HG03460 (cell line): ENCODE measurements at regions not wholly inside any gene's neighbourhood (a gene's known extent, or its start where the extent isn't known, plus 50 kb on each side); places are given as distances from the start of the nearest gene placed in this dataset.

Experiments
- ATAC-seq: cut with Tn5 transposase; IDR thresholded peaks from one replicate; pipeline ENCODE4 v1.9.1; 2021; ENCODE audit not compliant: unreplicated experiment

DNA sequence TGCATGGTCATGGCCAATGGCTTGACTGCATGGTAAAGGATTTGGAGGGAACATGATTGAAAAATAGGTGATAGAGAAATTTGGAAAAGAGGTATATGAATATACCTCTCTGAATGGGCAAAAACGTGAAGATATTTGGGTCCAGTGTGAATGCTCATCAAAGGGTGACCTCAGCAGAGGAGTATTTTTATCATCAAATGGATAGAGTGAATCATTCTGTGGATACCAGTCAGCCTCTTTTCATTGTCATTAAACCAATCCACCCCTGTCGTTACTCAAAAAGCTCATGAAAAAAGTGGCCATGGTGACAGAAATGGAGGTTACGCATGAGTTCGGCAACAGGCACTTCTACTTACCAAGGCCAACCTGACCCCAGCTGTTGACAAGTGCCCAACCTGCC, 1074.7 kb downstream of the TSN start:
- ATAC-seq = no peak

GRCh38 chr2:122831649-122832048, 1076.2 kb downstream of the TSN start:
- ATAC-seq = no peak

DNA sequence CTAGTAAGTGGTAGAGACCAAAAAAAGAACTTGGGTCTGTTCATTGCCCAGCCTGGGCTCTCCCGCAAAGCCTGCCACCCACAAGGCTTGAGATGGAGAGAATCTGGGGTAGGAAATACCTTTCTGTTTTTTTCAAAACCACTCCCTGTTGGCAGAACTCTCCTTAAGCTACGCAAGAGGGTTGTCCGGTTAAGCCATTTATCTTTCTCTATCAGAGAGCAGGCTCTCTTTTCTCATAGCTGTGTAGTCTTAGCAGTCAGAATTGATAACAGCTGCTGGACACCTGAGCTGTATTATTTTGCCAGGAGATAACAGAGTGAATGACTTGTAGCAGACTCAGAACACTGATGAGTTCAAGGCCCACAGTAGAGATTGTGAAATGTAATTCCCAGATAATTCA, 1088.1 kb downstream of the TSN start:
- no peak for ATAC-seq

DNA sequence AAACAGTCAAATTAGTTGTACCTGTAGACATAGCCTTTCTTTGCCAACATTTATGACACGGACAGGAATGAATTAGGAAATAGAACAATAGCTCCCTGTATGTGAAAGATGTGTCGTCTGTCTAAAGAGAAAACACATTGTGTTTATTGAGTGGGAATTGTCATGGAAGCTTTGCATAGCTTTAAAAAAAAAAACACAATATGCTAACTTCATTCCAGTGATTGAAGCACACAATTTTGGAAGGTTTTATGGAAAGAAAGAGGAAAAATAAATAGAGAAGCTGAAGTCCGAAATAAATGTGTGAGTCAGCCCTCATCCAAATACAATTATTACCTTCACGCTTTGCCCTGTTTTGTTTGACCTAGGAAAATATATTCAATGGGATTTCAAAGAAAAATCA, 1095.7 kb downstream of the TSN start:
- no peak for ATAC-seq

DNA sequence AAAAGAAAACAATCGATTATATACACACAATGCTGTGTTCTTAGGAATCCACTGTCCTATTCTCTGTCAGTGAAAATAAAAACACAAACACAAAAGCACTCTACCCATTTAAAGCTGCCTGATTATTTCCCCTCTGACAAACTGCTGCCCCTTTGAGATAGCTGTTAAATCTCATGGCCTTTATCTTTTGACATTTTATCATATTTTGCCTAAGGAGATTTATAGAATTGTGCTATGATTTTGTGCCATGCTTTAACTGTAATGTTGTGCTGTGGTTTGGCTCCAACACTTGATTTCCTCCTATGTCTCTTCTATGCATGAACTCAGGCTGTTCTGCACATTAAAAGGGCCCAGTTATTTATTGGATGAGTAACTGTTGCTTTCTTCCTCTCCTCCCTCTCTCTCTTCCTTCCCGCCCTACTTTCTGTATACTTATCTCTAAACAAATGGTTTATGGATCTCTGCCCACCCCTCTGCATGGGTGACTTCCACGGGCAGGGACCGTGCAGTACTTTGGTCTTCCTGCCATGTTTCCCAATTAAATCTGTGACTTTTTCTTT, 1096.6 kb downstream of the TSN start:
- ATAC-seq = no peak

- no peak for ATAC-seq
Measured at GRCh38 chr2:122856696-122857095, 1101.2 kb downstream of the TSN start.

DNA sequence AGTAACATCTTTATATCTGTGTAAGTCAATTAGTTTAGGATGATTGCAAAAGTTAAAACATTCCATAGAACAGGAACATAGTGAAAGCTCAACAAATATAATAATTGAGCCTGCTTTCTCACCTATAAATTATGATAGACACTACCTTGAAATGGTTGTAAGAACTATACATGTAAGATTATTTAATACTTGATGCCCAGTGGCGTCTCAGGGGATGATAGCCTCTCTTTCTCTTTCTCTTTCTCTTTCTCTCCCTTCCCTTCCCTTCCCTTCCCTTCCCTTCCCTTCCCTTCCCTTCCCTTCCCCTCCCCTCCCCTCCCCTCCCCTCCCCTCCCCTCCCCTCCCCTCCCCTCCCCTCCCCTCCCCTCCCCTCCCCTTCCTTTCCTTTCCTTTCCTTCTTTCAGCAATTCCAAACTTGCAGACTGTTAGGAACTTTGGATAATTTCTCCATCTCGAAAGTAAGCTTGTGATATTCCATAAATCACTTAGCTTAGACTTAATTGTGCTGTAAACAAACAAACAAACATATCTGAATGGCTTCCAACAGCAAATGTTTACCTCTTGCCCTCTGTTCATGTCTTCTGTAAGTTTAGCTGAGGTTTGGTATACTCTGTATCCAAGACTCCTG, 1102.7 kb downstream of the TSN start:
- no peak for ATAC-seq

DNA sequence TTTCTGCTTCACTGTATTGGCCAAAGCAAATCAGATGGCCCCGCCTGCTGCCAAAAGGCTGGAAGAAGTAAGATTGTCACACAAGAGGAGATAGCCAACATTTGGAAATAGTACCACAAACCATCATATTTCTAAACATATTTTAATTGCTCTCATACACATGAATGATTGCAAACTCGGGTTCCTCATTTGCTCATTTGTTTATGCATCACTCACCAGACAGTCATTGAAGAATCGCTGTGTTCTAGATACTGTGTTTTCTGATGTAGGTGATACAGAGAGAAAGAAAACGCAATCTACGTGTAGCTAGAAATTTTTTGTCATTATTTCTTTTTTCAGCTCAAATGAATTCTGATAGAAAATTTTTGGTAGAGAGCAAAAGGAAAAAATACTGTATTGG, 1103.4 kb downstream of the TSN start:
- no peak for ATAC-seq

- no peak for ATAC-seq
Measured at GRCh38 chr2:122859260-122859659, 1103.8 kb downstream of the TSN start.

DNA sequence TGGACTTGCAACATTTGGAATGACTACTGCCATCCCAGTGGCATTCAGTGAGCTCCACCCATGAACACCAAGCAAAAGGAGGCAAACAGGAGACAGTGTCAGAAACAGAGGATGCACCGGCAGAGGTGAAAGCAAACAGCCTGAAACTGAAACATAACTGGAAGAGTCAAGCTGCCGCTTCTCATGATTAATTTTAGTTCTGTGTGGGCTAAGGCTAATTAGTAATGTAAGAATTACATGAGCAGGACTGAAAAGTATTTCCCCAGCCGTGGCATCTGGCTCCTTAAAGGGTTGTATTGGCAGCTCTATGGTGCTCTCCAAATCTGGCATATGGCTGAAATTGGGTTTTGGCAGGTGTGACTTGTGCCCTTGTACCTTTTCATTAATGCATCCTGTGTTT, 1108.1 kb downstream of the TSN start:
- no peak for ATAC-seq

- no peak for ATAC-seq
Measured at GRCh38 chr2:122864728-122865127, 1109.3 kb downstream of the TSN start.

- ATAC-seq = no peak
Measured at GRCh38 chr2:122866095-122866494, 1110.6 kb downstream of the TSN start.

DNA sequence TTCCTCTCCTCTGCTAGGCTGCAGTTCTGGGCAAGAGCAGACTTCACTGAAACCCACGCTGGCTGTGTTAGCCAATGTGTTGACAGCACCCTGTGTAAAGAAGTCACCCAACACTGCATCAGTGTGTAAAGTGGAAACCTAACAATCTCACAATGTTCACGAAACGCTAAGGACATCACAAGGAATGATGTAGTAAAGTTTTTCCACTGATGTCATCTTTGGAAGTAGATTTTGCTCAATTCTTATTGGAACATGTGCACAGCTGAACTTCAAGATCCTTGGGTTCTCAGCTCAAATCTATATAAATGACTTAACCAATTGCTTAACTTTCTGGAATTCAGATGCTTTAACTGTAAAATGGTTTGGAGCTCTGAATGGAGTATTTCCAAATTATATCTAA, 1112.5 kb downstream of the TSN start:
- no peak for ATAC-seq

- no peak for ATAC-seq
Measured at GRCh38 chr2:122868646-122869275, 1113.3 kb downstream of the TSN start.

DNA sequence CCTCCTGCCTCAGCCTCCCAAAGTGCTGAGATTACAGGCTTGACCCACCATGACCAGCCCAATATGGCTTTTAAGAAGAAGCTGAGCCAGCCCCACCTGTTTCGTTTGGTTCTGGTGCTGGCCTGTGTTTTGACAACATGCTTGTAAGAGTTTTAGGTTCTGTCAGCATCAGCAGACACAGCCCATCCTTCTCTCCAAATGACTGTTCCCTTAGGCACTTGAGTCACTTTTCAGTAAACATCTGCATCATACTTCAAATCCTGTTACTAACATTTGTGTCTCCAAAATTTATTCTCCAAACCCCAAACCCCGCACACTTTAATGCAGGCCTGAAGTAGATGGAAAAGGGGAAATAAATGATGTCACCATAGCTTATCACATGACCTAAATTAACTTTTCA, 1118.5 kb downstream of the TSN start:
- ATAC-seq = no peak

- ATAC-seq = no peak
Measured at GRCh38 chr2:122875091-122875865, 1119.8 kb downstream of the TSN start.

DNA sequence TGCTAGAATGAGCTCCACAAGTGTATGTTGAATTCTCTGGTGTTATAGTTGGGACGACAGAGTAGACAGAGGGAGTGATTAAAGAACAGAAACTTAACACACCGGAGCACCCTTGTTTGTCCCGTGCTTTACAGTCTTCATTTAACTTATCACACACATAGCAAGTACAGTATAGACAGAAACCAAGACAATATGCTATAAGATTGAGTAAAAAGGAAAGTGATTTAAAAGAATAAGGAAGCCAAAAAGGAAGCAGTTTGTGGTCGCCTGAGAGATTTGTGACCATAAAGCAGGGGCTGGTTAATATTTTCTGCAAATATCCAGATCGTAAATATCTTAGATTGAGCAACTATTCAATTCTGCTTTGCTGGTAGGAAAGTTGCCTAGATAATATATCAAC, 1128.4 kb downstream of the TSN start:
- ATAC-seq = no peak

GRCh38 chr2:122884889-122885288, 1129.4 kb downstream of the TSN start:
- ATAC-seq = no peak

- no peak for ATAC-seq
Measured at GRCh38 chr2:122885436-122885835, 1130.0 kb downstream of the TSN start.

- no peak for ATAC-seq
Measured at GRCh38 chr2:122886479-122887145, 1131.2 kb downstream of the TSN start.

DNA sequence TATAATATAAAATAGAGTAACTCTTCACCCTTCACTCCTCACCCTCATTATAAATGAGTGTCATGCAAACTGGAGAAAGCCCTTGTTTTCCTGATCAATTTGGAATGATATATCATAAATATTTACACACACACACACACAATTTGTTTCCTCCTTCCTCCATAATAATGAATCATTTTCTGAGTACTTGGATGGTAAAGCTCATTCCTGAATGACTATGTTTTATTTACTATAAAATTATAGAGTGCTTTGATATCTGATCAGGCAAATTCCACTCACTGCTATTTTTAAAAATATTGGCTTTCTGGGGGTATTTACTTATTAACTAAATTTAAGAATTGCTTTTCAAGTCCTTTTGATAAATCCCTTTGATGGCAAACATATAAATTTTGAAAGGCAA, 1125.5 kb upstream of the CNTNAP5 start:
- no peak for ATAC-seq

DNA sequence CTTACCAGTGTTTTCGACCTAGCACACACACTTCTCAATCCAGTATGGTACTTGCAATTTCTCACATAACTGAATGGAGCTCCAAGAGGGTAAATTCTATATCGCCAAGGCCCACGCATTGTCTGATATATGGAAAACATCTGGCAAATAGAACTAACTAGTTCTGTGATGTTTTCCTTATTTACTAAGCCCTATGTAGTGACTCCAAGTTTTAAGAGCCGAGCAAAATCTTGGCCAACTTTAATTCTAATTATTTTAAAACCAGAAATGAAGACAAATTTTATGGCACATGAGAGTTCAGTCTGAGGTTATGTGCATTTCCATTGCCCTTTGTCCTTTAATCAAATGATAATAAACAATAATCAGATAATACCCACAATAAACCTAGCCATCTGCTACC, 1119.7 kb upstream of the CNTNAP5 start:
- no peak for ATAC-seq
